SJCRH30 (cell line): ENCODE measurements at regions not wholly inside any gene's neighbourhood (a gene's known extent, or its start where the extent isn't known, plus 50 kb on each side); places are given as distances from the start of the nearest gene placed in this dataset.

Experiments
- DNase-seq, 2 experiments: peaks; one replicate each; pipeline ENCODE4 v3.0.0-alpha.2; 2015 to 2020
- H3K27ac ChIP-seq: fragments of 250-450 bp; sonication (Bioruptor Pico); 2 replicates; pipeline ENCODE4 v1.5.1; 2020; ENCODE audit warnings: mild to moderate bottlenecking, moderate library complexity
- H3K27me3 ChIP-seq: fragments of 250-450 bp; sonication (Bioruptor Pico); 2 replicates; pipeline ENCODE4 v1.5.1; 2020; ENCODE audit warnings: mild to moderate bottlenecking, moderate library complexity
- H3K36me3 ChIP-seq: fragments of 250-450 bp; sonication (Bioruptor Pico); 2 replicates; pipeline ENCODE4 v1.5.1; 2020; ENCODE audit warnings: mild to moderate bottlenecking, moderate library complexity
- H3K4me1 ChIP-seq: fragments of 250-450 bp; sonication (Bioruptor Pico); 2 replicates; pipeline ENCODE4 v1.5.1; 2020; ENCODE audit warnings: mild to moderate bottlenecking, moderate library complexity
- H3K4me3 ChIP-seq: fragments of 250-450 bp; sonication (Bioruptor Pico); 2 replicates; pipeline ENCODE4 v1.5.1; 2020; ENCODE audit warnings: mild to moderate bottlenecking, moderate library complexity
- H3K9me3 ChIP-seq: fragments of 250-450 bp; sonication (Bioruptor Pico); replicated peaks from 2 replicates; pipeline ENCODE4 v1.5.1; 2020; ENCODE audit warnings: mild to moderate bottlenecking, moderate library complexity

DNA sequence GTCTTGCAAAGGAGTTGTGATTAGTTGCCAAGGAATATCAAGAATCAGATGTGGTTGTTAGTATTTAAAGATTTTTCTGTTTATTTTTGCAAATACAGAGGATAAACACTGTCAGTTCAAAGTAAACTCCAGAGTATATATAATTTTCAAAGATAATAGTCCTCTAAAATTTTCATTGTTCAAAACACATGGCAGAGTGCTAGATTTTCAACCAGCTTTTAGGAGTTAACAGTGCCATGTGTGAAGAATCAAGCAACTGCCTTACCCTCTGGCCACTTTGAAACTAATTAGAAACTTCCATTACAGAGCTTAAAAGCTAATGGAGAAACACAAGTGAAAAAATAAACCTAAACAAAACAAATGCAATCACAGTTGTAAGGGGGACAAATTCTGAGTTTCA is 1605.6 kb upstream of the ZEB2 start:
- no peak for DNase-seq
- Histone ChIP-seq H3K9me3 (0 out of 2 replicates have a peak, but pooled peaks cover 4% of the 10 kb centered on the region), H3K27ac (peak overlapping the region; percentile 27), H3K4me1 (peaks cover 60% of the 10 kb centered on the region), H3K27me3 (no peaks in the 10 kb centered on the region), H3K36me3 (no peaks in the 10 kb centered on the region), H3K4me3 (no peak overlapping the region)

- peaks cover 60% of the 10 kb centered on the region for H3K4me1 ChIP-seq
- no peaks in the 10 kb centered on the region for H3K27me3 ChIP-seq
- peak in 1 of 2 experiments; percentile 29 for DNase-seq
- H3K9me3 ChIP-seq: 0 out of 2 replicates have a peak, but pooled peaks cover 4% of the 10 kb centered on the region
- peak overlapping the region; percentile 27 for H3K27ac ChIP-seq
- H3K4me3 ChIP-seq: no peak overlapping the region
- H3K36me3 ChIP-seq: no peaks in the 10 kb centered on the region
Measured at GRCh38 chr2:146124741-146125140, 1604.8 kb upstream of the ZEB2 start.

- peaks cover 56% of the 10 kb centered on the region for H3K4me1 ChIP-seq
- H3K36me3 ChIP-seq: no peaks in the 10 kb centered on the region
- H3K27ac ChIP-seq: 0 out of 2 replicates have a peak overlapping the region, but pooled peaks have one; percentile 27
- H3K27me3 ChIP-seq: no peaks in the 10 kb centered on the region
- H3K4me3 ChIP-seq: no peak overlapping the region
- H3K9me3 ChIP-seq: 0 out of 2 replicates have a peak, but pooled peaks cover 4% of the 10 kb centered on the region
- no peak for DNase-seq
Measured at GRCh38 chr2:146123714-146124113, 1603.8 kb upstream of the ZEB2 start.

- Histone ChIP-seq H3K4me3 (no peak overlapping the region), H3K27me3 (no peaks in the 10 kb centered on the region), H3K36me3 (no peaks in the 10 kb centered on the region), H3K27ac (no peak overlapping the region), H3K4me1 (peaks cover 51% of the 10 kb centered on the region), H3K9me3 (0 out of 2 replicates have a peak, but pooled peaks cover 4% of the 10 kb centered on the region)
- no peak for DNase-seq
Measured at GRCh38 chr2:146123256-146123655, 1603.3 kb upstream of the ZEB2 start.

DNA sequence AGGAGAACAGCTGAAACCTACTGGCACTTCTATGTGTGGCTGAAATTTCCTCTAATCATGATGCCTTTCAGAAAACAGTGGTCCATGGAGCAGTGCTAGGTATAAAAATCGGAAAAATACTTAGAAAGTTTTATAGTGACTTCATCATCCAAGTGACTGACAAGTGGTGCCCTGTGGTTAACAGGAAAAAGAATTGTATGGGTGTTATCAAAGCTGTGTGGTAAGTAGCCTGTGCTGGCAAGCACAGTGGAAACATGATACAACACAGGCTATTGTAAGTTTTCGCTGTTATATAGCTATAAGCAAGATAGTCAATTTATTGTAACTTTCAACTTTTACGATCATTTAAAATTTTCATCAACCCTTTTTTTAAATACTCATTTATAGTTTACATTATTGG is 1599.7 kb upstream of the ZEB2 start:
- Histone ChIP-seq H3K27ac (peak overlapping the region; percentile 55), H3K36me3 (no peaks in the 10 kb centered on the region), H3K27me3 (no peaks in the 10 kb centered on the region), H3K9me3 (0 out of 2 replicates have a peak, but pooled peaks cover 4% of the 10 kb centered on the region), H3K4me3 (peak overlapping the region; percentile 8), H3K4me1 (peaks cover 36% of the 10 kb centered on the region)
- DNase-seq: peak; percentile 30 to 73

GRCh38 chr2:146108993-146109392 is 1589.1 kb upstream of the ZEB2 start:
- Histone ChIP-seq H3K9me3 (peaks cover 3% of the 10 kb centered on the region; the same call in 1 of the 2 replicates), H3K36me3 (no peaks in the 10 kb centered on the region), H3K4me1 (no peaks in the 10 kb centered on the region), H3K27ac (no peak overlapping the region), H3K27me3 (no peaks in the 10 kb centered on the region), H3K4me3 (no peak overlapping the region)
- no peak for DNase-seq

DNA sequence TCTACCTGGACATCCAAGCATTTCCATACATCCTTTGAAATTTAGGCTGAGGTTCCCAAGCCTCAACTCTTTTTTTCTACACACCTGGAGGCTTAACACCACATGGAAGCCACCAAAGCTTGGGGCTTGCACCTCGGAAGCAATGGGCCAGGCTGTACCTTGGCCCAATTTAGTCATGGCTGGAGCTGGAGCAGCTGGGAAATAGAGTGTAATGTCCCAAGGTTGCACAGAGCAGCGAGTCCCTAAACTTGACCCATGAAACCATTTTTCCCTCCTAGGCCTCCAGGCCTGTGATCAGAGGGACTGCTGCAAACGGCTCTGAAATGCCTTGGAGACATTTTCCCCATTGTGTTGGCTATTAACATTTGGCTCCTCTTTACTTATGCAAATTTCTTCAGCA is 1574.3 kb upstream of the ZEB2 start:
- Histone ChIP-seq H3K9me3 (peaks cover 12% of the 10 kb centered on the region), H3K4me1 (no peaks in the 10 kb centered on the region), H3K4me3 (no peak overlapping the region), H3K27ac (no peak overlapping the region), H3K27me3 (no peaks in the 10 kb centered on the region), H3K36me3 (no peaks in the 10 kb centered on the region)
- no peak for DNase-seq

DNA sequence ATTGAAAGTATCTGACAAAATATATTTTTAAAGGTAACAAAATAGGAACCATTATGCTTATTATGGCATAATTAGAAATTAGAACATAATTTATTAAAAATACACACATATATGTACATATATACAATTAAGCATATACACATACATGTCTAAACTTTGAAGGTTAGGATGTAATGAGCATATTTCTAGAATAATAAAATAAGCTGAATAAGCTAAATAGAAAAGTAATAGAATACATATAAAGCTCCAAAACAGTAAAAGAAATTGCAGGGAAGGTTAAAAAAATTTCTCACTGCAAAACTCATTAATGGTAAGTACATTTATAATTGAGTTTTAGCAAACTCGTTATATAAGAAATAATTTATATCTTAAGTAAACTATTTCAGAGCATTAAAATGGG is 1561.5 kb upstream of the ZEB2 start:
- H3K27me3 ChIP-seq: no peaks in the 10 kb centered on the region
- no peak overlapping the region for H3K27ac ChIP-seq
- H3K4me1 ChIP-seq: no peaks in the 10 kb centered on the region
- no peaks in the 10 kb centered on the region for H3K36me3 ChIP-seq
- no peak overlapping the region for H3K4me3 ChIP-seq
- no peaks in the 10 kb centered on the region for H3K9me3 ChIP-seq
- DNase-seq: no peak

DNA sequence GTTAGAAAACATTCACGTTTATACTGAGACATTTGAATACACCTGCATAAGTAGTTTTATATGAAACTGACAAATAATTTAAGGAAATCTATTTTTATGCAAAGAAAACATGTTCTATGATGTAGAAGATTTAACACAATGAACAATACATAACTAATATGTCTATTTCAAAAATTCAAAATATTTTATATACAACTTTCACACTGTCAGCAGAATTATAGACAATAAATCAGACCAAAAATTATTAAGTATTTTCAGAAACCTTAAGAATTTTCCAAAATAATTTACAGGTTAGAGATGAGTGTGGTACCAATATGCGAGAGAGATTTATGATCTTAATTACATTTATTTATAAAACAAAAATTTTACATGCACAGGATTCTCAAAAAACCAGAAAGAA is 1561.0 kb upstream of the ZEB2 start:
- Histone ChIP-seq H3K27me3 (no peaks in the 10 kb centered on the region), H3K4me3 (no peak overlapping the region), H3K36me3 (no peaks in the 10 kb centered on the region), H3K4me1 (no peaks in the 10 kb centered on the region), H3K9me3 (no peaks in the 10 kb centered on the region), H3K27ac (no peak overlapping the region)
- DNase-seq: no peak

DNA sequence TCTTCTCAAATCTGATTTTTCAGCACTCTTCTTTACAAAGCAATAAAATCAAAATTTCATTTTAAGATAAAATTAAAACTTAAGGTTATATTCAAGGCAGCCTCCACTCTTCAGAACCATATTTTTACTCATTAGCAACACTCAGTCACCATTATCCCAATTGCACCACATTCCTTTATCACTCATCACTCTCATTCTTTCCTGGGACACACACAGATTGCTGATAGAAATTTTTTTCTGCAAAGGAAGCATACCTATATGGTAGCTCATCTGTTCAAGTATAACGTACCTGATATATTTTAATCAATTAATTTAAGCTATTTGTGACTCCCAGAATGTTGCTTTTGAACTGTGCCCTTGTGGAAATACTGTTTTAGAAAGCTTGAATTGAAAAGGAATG is 1559.3 kb upstream of the ZEB2 start:
- no peaks in the 10 kb centered on the region for H3K27me3 ChIP-seq
- H3K4me1 ChIP-seq: no peaks in the 10 kb centered on the region
- no peak overlapping the region for H3K4me3 ChIP-seq
- H3K9me3 ChIP-seq: no peaks in the 10 kb centered on the region
- no peak for DNase-seq
- H3K27ac ChIP-seq: no peak overlapping the region
- no peaks in the 10 kb centered on the region for H3K36me3 ChIP-seq

DNA sequence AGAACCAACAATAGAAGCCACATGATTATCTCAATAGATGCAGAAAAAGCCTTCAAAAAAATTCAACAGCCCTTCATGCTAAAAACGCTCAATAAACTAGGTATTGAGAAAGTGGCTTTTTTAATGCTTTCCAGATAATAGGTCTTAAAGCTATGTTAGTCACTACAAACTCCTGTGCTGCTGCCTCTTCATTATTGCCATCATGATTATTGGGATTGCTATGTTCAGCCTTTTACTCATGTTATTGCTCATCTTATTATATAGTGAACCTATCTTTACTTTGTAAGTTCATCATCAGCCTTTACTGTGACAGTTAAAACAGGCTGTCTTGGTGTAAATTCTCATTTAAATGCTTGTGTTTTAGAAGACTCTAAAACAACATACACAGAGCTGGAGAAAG is 1557.2 kb upstream of the ZEB2 start:
- Histone ChIP-seq H3K27me3 (no peaks in the 10 kb centered on the region), H3K36me3 (no peaks in the 10 kb centered on the region), H3K9me3 (no peaks in the 10 kb centered on the region; the same call in 1 of the 2 replicates), H3K27ac (no peak overlapping the region), H3K4me1 (no peaks in the 10 kb centered on the region), H3K4me3 (no peak overlapping the region)
- no peak for DNase-seq

- DNase-seq: peak; percentile 58 to 88
- no peak overlapping the region for H3K27ac ChIP-seq
- no peaks in the 10 kb centered on the region for H3K27me3 ChIP-seq
- H3K4me3 ChIP-seq: no peak overlapping the region
- H3K36me3 ChIP-seq: no peaks in the 10 kb centered on the region
- H3K9me3 ChIP-seq: peaks cover 9% of the 10 kb centered on the region
- H3K4me1 ChIP-seq: peaks cover 8% of the 10 kb centered on the region; the same call in 1 of the 2 replicates
Measured at GRCh38 chr2:146068051-146068450, 1548.1 kb upstream of the ZEB2 start.

- no peak for DNase-seq
- Histone ChIP-seq H3K4me3 (no peak overlapping the region), H3K9me3 (0 out of 2 replicates have a peak, but pooled peaks cover 3% of the 10 kb centered on the region), H3K36me3 (no peaks in the 10 kb centered on the region), H3K4me1 (peaks cover 3% of the 10 kb centered on the region; the same call in 1 of the 2 replicates), H3K27ac (no peak overlapping the region), H3K27me3 (no peaks in the 10 kb centered on the region)
Measured at GRCh38 chr2:146048141-146048540, 1528.2 kb upstream of the ZEB2 start.

DNA sequence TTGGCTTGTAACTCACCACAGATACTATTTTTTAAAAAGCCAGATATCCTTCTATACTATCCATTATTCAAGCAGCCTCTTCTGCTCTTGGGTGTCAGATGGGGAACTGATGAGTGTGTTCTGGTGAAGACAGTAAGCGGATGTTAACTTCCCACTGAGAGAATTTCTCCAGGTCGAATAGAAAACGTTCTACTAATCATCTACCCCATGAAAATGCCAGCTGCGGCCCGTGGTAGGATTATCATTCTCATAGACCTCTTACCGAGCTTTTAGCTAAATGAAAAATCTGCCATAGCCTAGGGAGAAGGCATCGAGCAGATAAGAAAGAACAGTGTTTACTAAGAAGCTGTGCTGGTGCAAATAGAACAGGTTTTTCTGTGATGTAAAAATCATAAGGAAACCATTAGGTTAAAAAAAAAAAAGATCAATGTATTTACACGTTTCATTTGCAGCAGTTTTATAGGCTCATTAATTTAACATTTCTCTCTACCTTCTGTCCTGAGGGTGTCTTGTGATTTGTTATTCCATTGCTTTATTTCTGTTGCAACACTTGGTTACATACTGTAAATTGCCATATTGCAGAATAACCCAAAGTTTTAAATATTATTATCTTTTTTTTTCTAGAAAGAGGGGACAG is 1521.5 kb upstream of the ZEB2 start:
- no peaks in the 10 kb centered on the region for H3K36me3 ChIP-seq
- H3K27me3 ChIP-seq: no peaks in the 10 kb centered on the region
- no peak overlapping the region for H3K27ac ChIP-seq
- 0 out of 2 replicates have a peak, but pooled peaks cover 3% of the 10 kb centered on the region for H3K9me3 ChIP-seq
- peak; percentile 5 to 36 for DNase-seq
- no peak overlapping the region for H3K4me3 ChIP-seq
- no peaks in the 10 kb centered on the region; the same call in none of the 2 replicates for H3K4me1 ChIP-seq

- no peak for DNase-seq
- no peaks in the 10 kb centered on the region for H3K9me3 ChIP-seq
- H3K27ac ChIP-seq: no peak overlapping the region
- no peaks in the 10 kb centered on the region; the same call in 1 of the 2 replicates for H3K4me1 ChIP-seq
- no peaks in the 10 kb centered on the region for H3K36me3 ChIP-seq
- no peak overlapping the region for H3K4me3 ChIP-seq
- no peaks in the 10 kb centered on the region for H3K27me3 ChIP-seq
Measured at GRCh38 chr2:146040051-146040450, 1520.1 kb upstream of the ZEB2 start.

DNA sequence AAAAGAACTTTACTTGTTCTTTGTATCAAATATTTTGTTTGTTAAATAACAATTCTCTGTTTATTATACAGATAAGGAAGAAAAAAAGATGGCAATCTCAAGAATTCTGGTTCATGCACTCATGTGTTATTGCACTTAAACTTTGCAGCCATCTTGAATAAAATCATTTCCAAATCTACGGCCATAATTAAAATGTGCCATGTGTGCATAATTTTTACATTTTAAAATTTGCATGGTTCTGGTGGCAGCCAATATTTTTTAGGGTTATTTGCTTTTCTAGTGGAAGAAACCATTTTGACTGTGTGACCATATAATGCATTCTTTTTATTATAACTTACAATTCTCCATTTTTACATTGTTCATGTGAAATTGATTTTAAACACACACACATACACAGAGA is 1518.1 kb upstream of the ZEB2 start:
- H3K27ac ChIP-seq: peak overlapping the region; percentile 32; the same call in 1 of the 2 replicates
- no peaks in the 10 kb centered on the region; the same call in 1 of the 2 replicates for H3K4me1 ChIP-seq
- no peaks in the 10 kb centered on the region for H3K27me3 ChIP-seq
- DNase-seq: no peak
- no peaks in the 10 kb centered on the region for H3K36me3 ChIP-seq
- H3K4me3 ChIP-seq: no peak overlapping the region
- no peaks in the 10 kb centered on the region for H3K9me3 ChIP-seq
